Stimulated activated CD4-positive, alpha-beta T cell treated with anti-CD3 and anti-CD28 coated beads, Interleukin-1b, Interleukin-23, amount 100 ng/mL, for 4 hours (primary cell): ENCODE measurements at regions not wholly inside any gene's neighbourhood (a gene's known extent, or its start where the extent isn't known, plus 50 kb on each side); places are given as distances from the start of the nearest gene placed in this dataset.

ENCODE experiments used
- DNase-seq, 2 donors: peaks; one replicate each; pipeline ENCODE4 v3.0.0-alpha.2; 2020; ENCODE audit warnings: low read depth in 2 of 2

DNA sequence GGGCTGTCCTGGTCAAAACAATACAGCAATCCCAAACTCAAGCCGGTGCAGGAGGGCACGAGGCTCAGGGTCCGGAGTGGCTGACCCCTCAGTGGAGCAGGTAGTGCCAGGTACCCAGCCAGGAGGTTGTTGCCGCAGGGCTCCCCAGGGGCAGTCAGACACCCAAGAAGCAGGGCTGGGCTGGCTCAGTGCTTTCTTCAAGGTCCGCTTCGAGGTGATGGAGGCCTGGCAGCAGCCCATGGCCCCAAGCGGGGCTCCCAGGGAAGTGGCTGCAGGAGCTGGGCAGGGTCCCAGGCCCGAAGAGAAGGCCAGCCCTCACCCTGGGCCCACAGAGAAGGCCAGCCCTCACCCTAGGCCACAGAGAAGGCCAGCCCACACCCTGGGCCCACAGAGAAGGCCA is 55.3 kb upstream of the COPS8 start:
- no peak for DNase-seq

DNA sequence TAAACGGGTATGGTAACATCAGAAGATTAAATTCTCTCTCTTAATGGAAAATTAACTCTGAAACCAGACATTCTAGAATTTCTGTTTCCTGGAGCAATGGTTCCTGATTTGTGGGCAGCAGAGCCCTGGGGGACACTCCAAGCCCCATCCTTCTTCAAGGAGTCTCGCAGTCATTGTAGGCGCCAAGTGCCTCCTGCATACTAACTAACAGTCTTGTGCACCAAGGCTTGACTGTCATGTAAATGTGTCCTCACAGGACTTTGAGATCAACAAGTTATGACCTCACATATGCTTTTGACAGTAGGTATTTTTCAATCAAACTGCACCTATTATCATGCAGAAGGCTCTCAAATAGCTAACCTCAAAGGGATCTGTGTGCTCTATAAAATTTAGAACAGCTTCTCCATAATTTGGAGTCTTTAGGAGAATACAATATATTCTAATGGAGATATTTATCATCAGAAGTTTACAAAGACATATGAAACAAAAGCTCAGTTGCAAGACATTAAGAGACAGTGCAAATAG is 52.1 kb upstream of the COPS8 start:
- no peak for DNase-seq

DNA sequence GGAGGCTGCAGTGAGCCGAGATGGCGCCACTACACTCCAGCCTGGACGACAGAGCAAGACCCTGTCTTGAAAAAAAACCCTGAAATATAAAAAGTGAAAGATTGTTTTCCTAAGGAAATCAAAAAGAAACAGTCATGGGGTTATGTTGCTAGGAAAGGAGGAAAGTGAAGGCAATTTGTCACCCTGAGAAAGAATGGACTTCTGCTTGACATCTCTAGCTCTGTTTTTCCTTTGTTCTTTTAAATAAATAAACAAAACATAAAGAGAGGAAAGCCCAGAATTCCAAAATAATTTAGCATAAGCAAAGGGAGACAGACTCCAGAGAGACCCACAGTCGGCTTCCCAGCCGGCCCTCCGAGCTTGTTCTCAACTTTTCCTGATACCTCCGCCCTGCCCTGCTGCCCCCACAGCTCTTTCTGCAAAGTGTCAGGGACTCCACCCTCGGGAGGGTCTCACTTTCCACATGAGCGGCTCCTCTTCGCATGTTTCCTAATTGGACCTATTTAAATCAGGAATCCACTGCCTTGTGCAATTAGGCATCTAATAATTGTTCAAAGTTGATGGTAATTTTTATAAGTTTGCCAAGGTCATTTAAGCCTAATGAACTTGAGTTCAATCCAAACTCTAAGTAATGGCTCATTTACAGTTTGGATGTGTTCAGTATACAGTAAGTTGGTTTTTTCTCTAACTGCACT is 49.8 kb upstream of the COPS8 start:
- DNase-seq = no peak
